ENCODE measurements at regions not wholly inside any gene's neighbourhood (a gene's known extent, or its start where the extent isn't known, plus 50 kb on each side); places are given as distances from the start of the nearest gene placed in this dataset.

DNA sequence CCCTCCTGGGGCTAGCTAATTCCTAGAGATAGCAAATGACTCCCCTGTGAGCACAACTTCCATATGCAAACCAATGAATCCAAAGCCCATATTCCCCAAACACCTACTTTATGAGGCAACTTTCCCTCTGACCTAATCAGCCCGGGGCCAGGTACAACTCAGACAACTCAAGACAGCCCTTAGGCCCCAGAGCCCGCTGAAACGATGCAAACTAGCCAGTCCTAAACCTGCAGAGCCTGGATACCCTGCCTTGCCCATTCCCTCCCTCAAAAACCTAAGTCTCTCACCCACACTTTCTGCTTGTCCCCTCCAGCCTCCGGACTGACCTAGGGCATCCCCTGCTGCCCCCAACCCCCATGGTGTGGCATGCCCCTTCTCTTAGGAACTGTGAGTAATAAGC, 142.8 kb downstream of the ACTR3 start:
- in situ Hi-C loops (cut with HindIII; ENCODE audit: low sequenced_read_pairs), result no loop called here
- no peak for DNase-seq (ENCODE audit: low read depth, low spot score)

DNA sequence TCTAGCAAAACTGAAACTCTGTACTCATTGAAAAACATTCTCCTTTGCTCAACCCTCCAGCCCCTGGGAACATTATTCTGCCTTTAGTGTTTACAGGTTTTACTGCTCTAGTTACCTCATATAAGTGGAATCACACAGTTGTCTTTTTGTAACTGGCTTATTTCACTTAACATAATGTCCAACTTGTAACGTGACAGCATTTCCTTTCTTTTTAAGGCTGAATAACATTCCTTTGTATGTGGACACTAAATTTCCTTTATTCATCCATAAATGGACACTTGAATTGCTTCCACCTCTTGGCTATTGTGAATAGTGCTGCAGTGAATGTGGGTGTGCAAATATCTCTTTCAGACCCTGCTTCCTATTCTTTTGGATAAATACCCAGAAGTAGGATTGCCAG, 144.9 kb downstream of the ACTR3 start:
- TF ChIP-seq, protein P1, sequence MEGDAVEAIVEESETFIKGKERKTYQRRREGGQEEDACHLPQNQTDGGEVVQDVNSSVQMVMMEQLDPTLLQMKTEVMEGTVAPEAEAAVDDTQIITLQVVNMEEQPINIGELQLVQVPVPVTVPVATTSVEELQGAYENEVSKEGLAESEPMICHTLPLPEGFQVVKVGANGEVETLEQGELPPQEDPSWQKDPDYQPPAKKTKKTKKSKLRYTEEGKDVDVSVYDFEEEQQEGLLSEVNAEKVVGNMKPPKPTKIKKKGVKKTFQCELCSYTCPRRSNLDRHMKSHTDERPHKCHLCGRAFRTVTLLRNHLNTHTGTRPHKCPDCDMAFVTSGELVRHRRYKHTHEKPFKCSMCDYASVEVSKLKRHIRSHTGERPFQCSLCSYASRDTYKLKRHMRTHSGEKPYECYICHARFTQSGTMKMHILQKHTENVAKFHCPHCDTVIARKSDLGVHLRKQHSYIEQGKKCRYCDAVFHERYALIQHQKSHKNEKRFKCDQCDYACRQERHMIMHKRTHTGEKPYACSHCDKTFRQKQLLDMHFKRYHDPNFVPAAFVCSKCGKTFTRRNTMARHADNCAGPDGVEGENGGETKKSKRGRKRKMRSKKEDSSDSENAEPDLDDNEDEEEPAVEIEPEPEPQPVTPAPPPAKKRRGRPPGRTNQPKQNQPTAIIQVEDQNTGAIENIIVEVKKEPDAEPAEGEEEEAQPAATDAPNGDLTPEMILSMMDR (IDR thresholded peaks at IDR 0.05; ENCODE audit: low read depth, low read length), result no peak
- no peak overlapping the region for H3K4me3 ChIP-seq (ENCODE audit: low read depth, low read length)
- in situ Hi-C loops (cut with HindIII; ENCODE audit: low sequenced_read_pairs), result no loop called here
- DNase-seq (ENCODE audit: low read depth, low spot score), result no peak

More for the DNA sequence above, 142.8 kb downstream of the ACTR3 start:
- TF ChIP-seq, protein P1 (IDR thresholded peaks at IDR 0.05; ENCODE audit: low read depth, low read length), result no peak
- no peak overlapping the region for H3K4me3 ChIP-seq (ENCODE audit: low read depth, low read length)

DNA sequence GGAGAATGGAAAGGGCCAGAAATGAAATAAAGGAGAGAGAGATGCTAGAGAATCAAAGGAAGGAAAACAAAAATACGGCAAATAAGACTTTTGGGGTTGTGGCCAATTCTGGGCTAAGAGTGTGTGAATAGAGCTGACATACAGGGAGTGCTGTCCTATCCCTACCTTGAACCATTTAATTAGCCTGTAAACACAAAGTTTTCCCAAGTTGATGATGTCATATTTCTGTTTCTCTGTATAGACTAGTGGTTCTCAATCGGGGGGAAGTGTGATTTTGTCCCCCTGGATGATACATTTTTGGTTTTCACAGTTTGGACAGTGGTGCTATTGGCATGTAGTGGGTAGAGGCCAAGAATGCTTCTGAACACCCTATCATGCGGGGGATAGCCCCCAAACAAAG, 148.8 kb downstream of the ACTR3 start:
- TF ChIP-seq, protein P1 (IDR thresholded peaks at IDR 0.05; ENCODE audit: low read depth, low read length), result no peak
- no peak overlapping the region for H3K4me3 ChIP-seq (ENCODE audit: low read depth, low read length)
- DNase-seq (ENCODE audit: low read depth, low spot score), result no peak
- in situ Hi-C loops (cut with HindIII; ENCODE audit: low sequenced_read_pairs), result no loop called here

DNA sequence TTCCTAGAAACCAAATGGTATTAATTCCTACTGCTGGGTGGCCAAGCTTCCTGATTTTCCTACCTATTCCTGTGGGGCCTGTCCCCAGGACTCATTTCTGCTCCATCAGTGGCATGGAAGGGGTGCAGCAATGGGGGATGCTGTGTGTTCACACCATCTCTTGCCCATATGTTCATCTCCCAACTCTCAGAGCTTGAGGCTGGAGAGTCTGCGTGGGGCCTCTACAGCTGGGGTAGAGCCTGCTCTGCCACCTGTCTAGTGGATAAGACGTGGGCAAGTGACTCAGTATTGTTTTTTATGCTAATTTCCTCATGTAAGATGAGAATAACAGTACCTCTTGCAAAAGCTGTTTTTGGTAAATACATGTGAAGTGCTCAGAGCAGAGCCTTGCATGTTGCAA, 149.8 kb downstream of the ACTR3 start:
- TF ChIP-seq, protein P1 (IDR thresholded peaks at IDR 0.05; ENCODE audit: low read depth, low read length), result no peak
- H3K4me3 ChIP-seq (ENCODE audit: low read depth, low read length), result no peak overlapping the region
- DNase-seq (ENCODE audit: low read depth, low spot score), result no peak
- in situ Hi-C loops (cut with HindIII; ENCODE audit: low sequenced_read_pairs), result no loop called here

DNA sequence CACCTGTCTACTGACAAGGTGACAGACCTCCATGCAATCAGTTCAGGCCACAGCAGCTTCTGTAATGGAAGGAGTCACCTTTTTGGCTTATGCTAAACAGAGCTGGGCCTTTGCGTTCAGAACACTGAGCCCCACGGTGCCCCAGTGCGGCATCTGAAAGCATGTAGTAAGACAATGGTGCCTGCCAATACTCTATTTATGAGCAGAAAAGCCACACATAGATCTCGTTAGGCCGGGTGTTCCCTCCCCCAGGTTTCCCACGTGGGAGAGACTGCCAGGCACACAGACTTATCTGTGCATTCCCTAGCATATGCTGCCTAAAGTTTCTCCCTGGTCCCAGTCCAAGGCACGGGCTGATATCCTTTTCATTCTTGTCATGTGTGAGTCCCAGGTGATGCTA, 150.9 kb downstream of the ACTR3 start:
- H3K4me3 ChIP-seq (ENCODE audit: low read depth, low read length), result no peak overlapping the region
- DNase-seq (ENCODE audit: low read depth, low spot score), result no peak
- in situ Hi-C loops (cut with HindIII; ENCODE audit: low sequenced_read_pairs), result no loop called here
- TF ChIP-seq, protein P1 (IDR thresholded peaks at IDR 0.05; ENCODE audit: low read depth, low read length), result no peak

DNA sequence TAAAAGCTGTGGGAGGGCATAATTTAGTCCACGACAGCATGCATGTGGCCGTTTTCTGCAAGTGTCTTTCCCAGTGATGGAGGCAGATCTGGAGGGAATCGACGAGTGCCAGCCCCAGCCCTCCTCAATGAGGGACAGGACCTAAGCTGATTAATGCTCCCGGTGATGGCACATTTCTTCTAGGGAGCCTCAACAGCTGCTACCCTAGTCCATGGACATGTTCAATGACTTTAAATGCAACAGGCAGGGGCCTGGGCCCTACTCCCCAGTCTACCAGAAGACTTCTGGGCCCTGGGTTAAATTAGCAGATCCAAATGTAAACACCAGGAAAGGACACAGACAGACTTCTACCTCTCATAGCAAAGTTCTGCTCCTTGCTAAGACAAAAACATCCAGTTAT, 155.1 kb downstream of the ACTR3 start:
- in situ Hi-C loops (cut with HindIII; ENCODE audit: low sequenced_read_pairs), result no loop called here
- TF ChIP-seq, protein P1 (IDR thresholded peaks at IDR 0.05; ENCODE audit: low read depth, low read length), result no peak
- no peak overlapping the region for H3K4me3 ChIP-seq (ENCODE audit: low read depth, low read length)
- DNase-seq (ENCODE audit: low read depth, low spot score), result no peak

DNA sequence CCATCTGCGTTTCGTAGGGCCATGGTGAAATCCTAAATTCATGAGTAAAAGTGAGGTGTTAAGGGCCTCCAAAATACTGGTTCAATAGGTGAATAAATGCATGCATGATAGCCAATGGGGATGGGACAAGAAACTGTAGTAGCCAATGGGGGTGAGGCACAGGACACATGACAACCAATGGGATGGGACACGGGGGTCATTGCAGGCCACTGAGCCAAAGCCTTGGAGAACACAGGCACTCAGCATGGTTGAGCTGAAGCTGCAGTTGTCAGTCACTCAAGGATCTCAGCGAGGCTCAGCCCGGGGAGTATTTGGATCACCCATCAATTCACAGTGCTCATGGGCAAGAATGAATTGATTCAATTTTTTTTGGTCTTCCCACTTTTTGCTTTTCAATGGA, 156.5 kb downstream of the ACTR3 start:
- TF ChIP-seq, protein P1 (IDR thresholded peaks at IDR 0.05; ENCODE audit: low read depth, low read length), result no peak
- no peak overlapping the region for H3K4me3 ChIP-seq (ENCODE audit: low read depth, low read length)
- in situ Hi-C loops (cut with HindIII; ENCODE audit: low sequenced_read_pairs), result no loop called here

More for the DNA sequence above, 156.5 kb downstream of the ACTR3 start:
- no peak for DNase-seq (ENCODE audit: low read depth, low spot score)

Data from astrocyte of the spinal cord (primary cell).